SK-N-SH treated with all-trans-retinoic acid at 6 μM for 48 hours (cell line): ENCODE measurements at regions not wholly inside any gene's neighbourhood (a gene's known extent, or its start where the extent isn't known, plus 50 kb on each side); places are given as distances from the start of the nearest gene placed in this dataset.

Experiments used
- ATAC-seq: fragments of 200-7000 bp; cut with Tn5 transposase; 3 replicates; pipeline ENCODE4 v1.9.1; 2020; ENCODE audit warnings: mild to moderate bottlenecking, moderate library complexity
- BACH2 ChIP-seq: fragments of 250-450 bp; sonication (Bioruptor Pico); IDR thresholded peaks from 2 replicates; pipeline ENCODE4 v1.9.0; 2021; ENCODE audit warnings: mild to moderate bottlenecking, borderline replicate concordance
- CSDC2 ChIP-seq: fragments of 250-450 bp; sonication (Bioruptor Pico); IDR thresholded peaks from 2 replicates; pipeline ENCODE4 v1.5.0; 2020; ENCODE audit warnings: mild to moderate bottlenecking, moderate library complexity
- ESRRG ChIP-seq: fragments of 250-450 bp; sonication (Bioruptor Pico); IDR thresholded peaks from 2 replicates; pipeline ENCODE4 v1.6.1; 2021; ENCODE audit warnings: mild to moderate bottlenecking
- GLIS3 ChIP-seq: fragments of 250-450 bp; sonication (Bioruptor Pico); IDR thresholded peaks from 2 replicates; pipeline ENCODE4 v1.5.0; 2020; ENCODE audit warnings: mild to moderate bottlenecking, moderate library complexity
- ISL1 ChIP-seq: fragments of 250-450 bp; sonication (Bioruptor Pico); IDR thresholded peaks from 2 replicates; pipeline ENCODE4 v2.1.2; 2022; ENCODE audit warnings: mild to moderate bottlenecking, moderate library complexity
- OSR1 ChIP-seq: fragments of 250-450 bp; sonication (Bioruptor Pico); IDR thresholded peaks from 2 replicates; pipeline ENCODE4 v1.8.0; 2022; ENCODE audit warnings: moderate library complexity, mild to moderate bottlenecking, inconsistent platforms
- RARB ChIP-seq: fragments of 250-450 bp; sonication (Bioruptor Pico); IDR thresholded peaks from 2 replicates; pipeline ENCODE4 v1.8.0; 2021; ENCODE audit warnings: mild to moderate bottlenecking, moderate library complexity
- SNAI2 ChIP-seq: fragments of 250-450 bp; sonication (Bioruptor Pico); IDR thresholded peaks from 2 replicates; pipeline ENCODE4 v1.5.0; 2020; ENCODE audit warnings: mild to moderate bottlenecking, moderate library complexity
- TCF4 ChIP-seq: fragments of 250-450 bp; sonication (Bioruptor Pico); IDR thresholded peaks from 2 replicates; pipeline ENCODE4 v1.8.0; 2021; ENCODE audit warnings: mild to moderate bottlenecking, moderate library complexity, borderline replicate concordance
- TOX ChIP-seq: fragments of 250-450 bp; sonication (Bioruptor Pico); IDR thresholded peaks from 2 replicates; pipeline ENCODE4 v1.8.0; 2021; ENCODE audit warnings: mild to moderate bottlenecking, moderate library complexity, borderline replicate concordance
- ZC3H10 ChIP-seq: fragments of 250-450 bp; sonication (Bioruptor Pico); IDR thresholded peaks from 2 replicates; pipeline ENCODE4 v1.5.1; 2021; ENCODE audit warnings: mild to moderate bottlenecking, moderate library complexity
- ZFP3 ChIP-seq: fragments of 250-450 bp; sonication (Bioruptor Pico); IDR thresholded peaks from 2 replicates; pipeline ENCODE4 v1.5.0; 2020; ENCODE audit warnings: mild to moderate bottlenecking, moderate library complexity
- ZFP30 ChIP-seq: fragments of 450-650 bp; formaldehyde crosslinking; IDR thresholded peaks from 2 replicates; pipeline ENCODE4 v1.5.0; 2022; ENCODE audit warnings: mild to moderate bottlenecking, moderate library complexity
- ZNF565 ChIP-seq: fragments of 450-650 bp; formaldehyde crosslinking; conservative IDR thresholded peaks from 2 replicates; pipeline ENCODE4 v1.5.0; 2020; ENCODE audit warnings: low read depth, mild to moderate bottlenecking, moderate library complexity
- ZNF70 ChIP-seq: fragments of 450-650 bp; formaldehyde crosslinking; IDR thresholded peaks from 2 replicates; pipeline ENCODE4 v1.5.0; 2020; ENCODE audit warnings: mild to moderate bottlenecking, moderate library complexity
- ZNF8 ChIP-seq: fragments of 450-650 bp; formaldehyde crosslinking; IDR thresholded peaks from 2 replicates; pipeline ENCODE4 v1.5.0; 2020; ENCODE audit warnings: mild to moderate bottlenecking, moderate library complexity
- TF ChIP-seq, protein P1 (sequence below): fragments of 250-450 bp; sonication (Bioruptor Pico); IDR thresholded peaks from 2 replicates; pipeline ENCODE4 v1.5.0; 2020; ENCODE audit warnings: mild to moderate bottlenecking, moderate library complexity
- TF ChIP-seq, protein P2 (sequence below): fragments of 250-450 bp; sonication (Bioruptor Pico); IDR thresholded peaks from 2 replicates; pipeline ENCODE4 v1.8.0; 2020; ENCODE audit warnings: mild to moderate bottlenecking, moderate library complexity, borderline replicate concordance
- TF ChIP-seq, protein P3 (sequence below): fragments of 250-450 bp; sonication (Bioruptor Pico); IDR thresholded peaks from 2 replicates; pipeline ENCODE4 v1.5.1; 2021; ENCODE audit warnings: mild to moderate bottlenecking, moderate library complexity
- TF ChIP-seq, protein P4 (sequence below): fragments of 250-450 bp; sonication (Bioruptor Pico); IDR thresholded peaks from 2 replicates; pipeline ENCODE4 v1.8.0; 2021; ENCODE audit warnings: low read depth, mild to moderate bottlenecking, moderate library complexity, borderline replicate concordance
- TF ChIP-seq, protein P5 (sequence below): fragments of 250-450 bp; sonication (Bioruptor Pico); IDR thresholded peaks from 2 replicates; pipeline ENCODE4 v1.5.1; 2020; ENCODE audit warnings: low read depth, mild to moderate bottlenecking, moderate library complexity

DNA sequence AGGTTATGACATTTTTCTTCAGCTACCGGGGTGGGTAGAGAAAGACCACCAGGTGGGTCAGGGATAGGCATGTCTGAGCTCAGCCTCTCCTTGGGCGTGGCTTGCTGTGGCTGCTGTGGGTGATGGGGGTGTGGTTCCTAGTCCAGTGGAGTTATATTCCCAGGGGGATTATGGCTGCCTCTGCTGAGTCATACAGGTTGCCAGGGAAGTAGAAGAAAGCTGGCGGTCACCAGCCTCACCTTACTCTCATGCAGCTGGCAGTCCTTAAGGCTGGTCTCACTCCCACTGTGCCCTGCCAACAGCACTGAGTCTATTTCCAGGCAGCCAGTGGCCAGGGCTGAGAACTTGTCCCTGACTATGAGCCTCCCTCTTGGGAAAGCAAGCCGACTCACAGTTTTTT is 130.0 kb downstream of the SCP2D1 start:
- ATAC-seq = no peak
- TF ChIP-seq ZNF8 = no peak

DNA sequence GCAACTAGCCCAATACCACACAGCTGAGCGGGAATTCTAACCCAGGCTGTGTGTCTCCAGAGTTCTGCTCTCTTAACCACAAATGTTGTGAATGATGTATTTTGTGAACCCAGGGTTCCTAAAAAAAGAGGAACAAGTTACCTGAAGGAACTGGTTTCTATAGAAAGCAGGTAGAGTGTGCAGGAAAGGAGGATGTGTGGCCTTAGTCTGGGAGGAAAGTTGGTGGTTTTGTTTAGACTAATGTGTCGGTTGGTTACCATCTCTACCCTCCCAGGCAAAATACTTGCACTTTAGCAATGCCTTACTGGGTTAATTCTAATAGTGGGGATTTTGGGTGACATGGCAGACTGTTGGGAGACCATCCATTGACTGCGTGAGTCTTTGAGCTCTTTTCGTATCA is 143.3 kb downstream of the SCP2D1 start:
- no peak for ATAC-seq
- TF ChIP-seq TCF4 (CRISPR knock-in tag) = no peak
- TF ChIP-seq ISL1 (CRISPR knock-in tag) = no peak
- no peak for TF ChIP-seq ESRRG
- no peak for TF ChIP-seq RARB (CRISPR knock-in tag)
- no peak for TF ChIP-seq OSR1 (CRISPR knock-in tag)
- TF ChIP-seq, protein P1, sequence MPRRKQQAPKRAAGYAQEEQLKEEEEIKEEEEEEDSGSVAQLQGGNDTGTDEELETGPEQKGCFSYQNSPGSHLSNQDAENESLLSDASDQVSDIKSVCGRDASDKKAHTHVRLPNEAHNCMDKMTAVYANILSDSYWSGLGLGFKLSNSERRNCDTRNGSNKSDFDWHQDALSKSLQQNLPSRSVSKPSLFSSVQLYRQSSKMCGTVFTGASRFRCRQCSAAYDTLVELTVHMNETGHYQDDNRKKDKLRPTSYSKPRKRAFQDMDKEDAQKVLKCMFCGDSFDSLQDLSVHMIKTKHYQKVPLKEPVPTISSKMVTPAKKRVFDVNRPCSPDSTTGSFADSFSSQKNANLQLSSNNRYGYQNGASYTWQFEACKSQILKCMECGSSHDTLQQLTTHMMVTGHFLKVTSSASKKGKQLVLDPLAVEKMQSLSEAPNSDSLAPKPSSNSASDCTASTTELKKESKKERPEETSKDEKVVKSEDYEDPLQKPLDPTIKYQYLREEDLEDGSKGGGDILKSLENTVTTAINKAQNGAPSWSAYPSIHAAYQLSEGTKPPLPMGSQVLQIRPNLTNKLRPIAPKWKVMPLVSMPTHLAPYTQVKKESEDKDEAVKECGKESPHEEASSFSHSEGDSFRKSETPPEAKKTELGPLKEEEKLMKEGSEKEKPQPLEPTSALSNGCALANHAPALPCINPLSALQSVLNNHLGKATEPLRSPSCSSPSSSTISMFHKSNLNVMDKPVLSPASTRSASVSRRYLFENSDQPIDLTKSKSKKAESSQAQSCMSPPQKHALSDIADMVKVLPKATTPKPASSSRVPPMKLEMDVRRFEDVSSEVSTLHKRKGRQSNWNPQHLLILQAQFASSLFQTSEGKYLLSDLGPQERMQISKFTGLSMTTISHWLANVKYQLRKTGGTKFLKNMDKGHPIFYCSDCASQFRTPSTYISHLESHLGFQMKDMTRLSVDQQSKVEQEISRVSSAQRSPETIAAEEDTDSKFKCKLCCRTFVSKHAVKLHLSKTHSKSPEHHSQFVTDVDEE (CRISPR knock-in tag) = no peak
- TF ChIP-seq ZC3H10 = no peak
- TF ChIP-seq, protein P2, sequence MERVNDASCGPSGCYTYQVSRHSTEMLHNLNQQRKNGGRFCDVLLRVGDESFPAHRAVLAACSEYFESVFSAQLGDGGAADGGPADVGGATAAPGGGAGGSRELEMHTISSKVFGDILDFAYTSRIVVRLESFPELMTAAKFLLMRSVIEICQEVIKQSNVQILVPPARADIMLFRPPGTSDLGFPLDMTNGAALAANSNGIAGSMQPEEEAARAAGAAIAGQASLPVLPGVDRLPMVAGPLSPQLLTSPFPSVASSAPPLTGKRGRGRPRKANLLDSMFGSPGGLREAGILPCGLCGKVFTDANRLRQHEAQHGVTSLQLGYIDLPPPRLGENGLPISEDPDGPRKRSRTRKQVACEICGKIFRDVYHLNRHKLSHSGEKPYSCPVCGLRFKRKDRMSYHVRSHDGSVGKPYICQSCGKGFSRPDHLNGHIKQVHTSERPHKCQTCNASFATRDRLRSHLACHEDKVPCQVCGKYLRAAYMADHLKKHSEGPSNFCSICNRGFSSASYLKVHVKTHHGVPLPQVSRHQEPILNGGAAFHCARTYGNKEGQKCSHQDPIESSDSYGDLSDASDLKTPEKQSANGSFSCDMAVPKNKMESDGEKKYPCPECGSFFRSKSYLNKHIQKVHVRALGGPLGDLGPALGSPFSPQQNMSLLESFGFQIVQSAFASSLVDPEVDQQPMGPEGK (CRISPR knock-in tag) = no peak
- no peak for TF ChIP-seq GLIS3 (CRISPR knock-in tag)
- no peak for TF ChIP-seq CSDC2 (CRISPR knock-in tag)
- TF ChIP-seq, all 23 proteins: peak for 0

DNA sequence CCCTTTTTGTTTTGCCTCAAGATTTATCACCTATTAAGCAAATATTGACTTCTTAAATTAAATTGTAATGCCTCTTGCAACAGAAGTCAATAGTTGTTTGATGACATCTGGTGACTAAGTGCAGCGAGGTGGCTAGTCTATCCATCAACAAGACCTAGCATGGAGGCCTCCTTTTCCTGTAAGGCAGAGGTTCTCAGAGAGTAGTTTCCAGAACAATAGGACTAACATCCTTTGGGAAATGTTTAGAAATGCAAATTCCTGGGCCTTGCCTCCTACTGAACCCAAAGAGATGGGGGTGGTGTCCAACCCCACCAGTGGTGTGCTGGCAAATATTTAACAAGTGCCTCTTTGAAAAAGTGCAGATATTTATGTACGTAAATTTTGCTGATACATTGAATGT is 143.7 kb downstream of the SCP2D1 start:
- TF ChIP-seq, protein P3, sequence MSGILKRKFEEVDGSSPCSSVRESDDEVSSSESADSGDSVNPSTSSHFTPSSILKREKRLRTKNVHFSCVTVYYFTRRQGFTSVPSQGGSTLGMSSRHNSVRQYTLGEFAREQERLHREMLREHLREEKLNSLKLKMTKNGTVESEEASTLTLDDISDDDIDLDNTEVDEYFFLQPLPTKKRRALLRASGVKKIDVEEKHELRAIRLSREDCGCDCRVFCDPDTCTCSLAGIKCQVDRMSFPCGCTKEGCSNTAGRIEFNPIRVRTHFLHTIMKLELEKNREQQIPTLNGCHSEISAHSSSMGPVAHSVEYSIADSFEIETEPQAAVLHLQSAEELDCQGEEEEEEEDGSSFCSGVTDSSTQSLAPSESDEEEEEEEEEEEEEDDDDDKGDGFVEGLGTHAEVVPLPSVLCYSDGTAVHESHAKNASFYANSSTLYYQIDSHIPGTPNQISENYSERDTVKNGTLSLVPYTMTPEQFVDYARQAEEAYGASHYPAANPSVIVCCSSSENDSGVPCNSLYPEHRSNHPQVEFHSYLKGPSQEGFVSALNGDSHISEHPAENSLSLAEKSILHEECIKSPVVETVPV (CRISPR knock-in tag) = no peak
- no peak for TF ChIP-seq ZNF70 (CRISPR knock-in tag)
- no peak for TF ChIP-seq CSDC2 (CRISPR knock-in tag)
- TF ChIP-seq OSR1 (CRISPR knock-in tag) = no peak
- TF ChIP-seq GLIS3 (CRISPR knock-in tag) = no peak
- TF ChIP-seq ZNF565 (CRISPR knock-in tag) = no peak
- no peak for TF ChIP-seq ZFP3 (CRISPR knock-in tag)
- TF ChIP-seq BACH2 (CRISPR knock-in tag) = no peak
- no peak for TF ChIP-seq RARB (CRISPR knock-in tag)
- no peak for TF ChIP-seq ZFP30 (CRISPR knock-in tag)
- TF ChIP-seq, protein P4, sequence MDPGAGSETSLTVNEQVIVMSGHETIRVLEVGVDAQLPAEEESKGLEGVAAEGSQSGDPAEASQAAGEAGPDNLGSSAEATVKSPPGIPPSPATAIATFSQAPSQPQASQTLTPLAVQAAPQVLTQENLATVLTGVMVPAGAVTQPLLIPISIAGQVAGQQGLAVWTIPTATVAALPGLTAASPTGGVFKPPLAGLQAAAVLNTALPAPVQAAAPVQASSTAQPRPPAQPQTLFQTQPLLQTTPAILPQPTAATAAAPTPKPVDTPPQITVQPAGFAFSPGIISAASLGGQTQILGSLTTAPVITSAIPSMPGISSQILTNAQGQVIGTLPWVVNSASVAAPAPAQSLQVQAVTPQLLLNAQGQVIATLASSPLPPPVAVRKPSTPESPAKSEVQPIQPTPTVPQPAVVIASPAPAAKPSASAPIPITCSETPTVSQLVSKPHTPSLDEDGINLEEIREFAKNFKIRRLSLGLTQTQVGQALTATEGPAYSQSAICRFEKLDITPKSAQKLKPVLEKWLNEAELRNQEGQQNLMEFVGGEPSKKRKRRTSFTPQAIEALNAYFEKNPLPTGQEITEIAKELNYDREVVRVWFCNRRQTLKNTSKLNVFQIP (CRISPR knock-in tag) = no peak
- no peak for TF ChIP-seq SNAI2 (CRISPR knock-in tag)
- TF ChIP-seq ESRRG = no peak
- TF ChIP-seq TCF4 (CRISPR knock-in tag) = no peak
- no peak for TF ChIP-seq TOX
- no peak for TF ChIP-seq ISL1 (CRISPR knock-in tag)
- ATAC-seq = no peak

DNA sequence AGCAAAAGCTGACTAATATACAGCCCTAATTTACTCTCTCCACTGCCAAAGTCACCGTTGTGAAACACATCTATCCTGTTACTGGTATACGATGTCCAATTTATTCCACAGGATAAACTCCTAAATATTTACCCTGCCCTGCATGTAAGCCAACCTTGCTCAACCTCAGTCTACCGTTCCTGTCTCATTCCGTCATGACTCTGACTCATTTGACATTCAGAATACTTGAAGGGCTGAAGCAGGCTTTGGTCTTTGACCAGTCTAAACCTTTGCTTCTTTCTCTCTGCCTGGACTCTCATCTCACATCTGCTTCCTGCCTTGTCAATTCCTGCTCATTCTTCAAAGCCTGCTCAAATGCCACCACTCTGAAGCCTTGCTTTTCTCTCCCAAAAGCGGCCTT is 157.5 kb downstream of the SCP2D1 start:
- ATAC-seq = no peak
- TF ChIP-seq RARB (CRISPR knock-in tag) (no peak), ZNF70 (CRISPR knock-in tag) (no peak), ESRRG (no peak), OSR1 (CRISPR knock-in tag) (no peak), ZC3H10 (no peak), CSDC2 (CRISPR knock-in tag) (no peak), SNAI2 (CRISPR knock-in tag) (no peak), ZFP3 (CRISPR knock-in tag) (no peak), ZNF8 (no peak)
- TF ChIP-seq, protein P5, sequence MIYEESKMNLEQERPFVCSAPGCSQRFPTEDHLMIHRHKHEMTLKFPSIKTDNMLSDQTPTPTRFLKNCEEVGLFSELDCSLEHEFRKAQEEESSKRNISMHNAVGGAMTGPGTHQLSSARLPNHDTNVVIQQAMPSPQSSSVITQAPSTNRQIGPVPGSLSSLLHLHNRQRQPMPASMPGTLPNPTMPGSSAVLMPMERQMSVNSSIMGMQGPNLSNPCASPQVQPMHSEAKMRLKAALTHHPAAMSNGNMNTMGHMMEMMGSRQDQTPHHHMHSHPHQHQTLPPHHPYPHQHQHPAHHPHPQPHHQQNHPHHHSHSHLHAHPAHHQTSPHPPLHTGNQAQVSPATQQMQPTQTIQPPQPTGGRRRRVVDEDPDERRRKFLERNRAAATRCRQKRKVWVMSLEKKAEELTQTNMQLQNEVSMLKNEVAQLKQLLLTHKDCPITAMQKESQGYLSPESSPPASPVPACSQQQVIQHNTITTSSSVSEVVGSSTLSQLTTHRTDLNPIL = no peak
- TF ChIP-seq, protein P2 (CRISPR knock-in tag) = no peak
- TF ChIP-seq, protein P3 (CRISPR knock-in tag) = no peak
- TF ChIP-seq, protein P4 (CRISPR knock-in tag) = no peak
